OCI-LY7 (cell line): ENCODE measurements at regions not wholly inside any gene's neighbourhood (a gene's known extent, or its start where the extent isn't known, plus 50 kb on each side); places are given as distances from the start of the nearest gene placed in this dataset.

ENCODE experiments used
- CTCF ChIP-seq: fragments of 200-600 bp; sonication (generic); conservative IDR thresholded peaks from 2 replicates; pipeline ENCODE4 v1.5.1; 2014; ENCODE audit warnings: mild to moderate bottlenecking, antibody characterized with exemption, low read length, moderate library complexity, mixed read lengths
- EZH2phosphoT487 ChIP-seq: fragments of 200-600 bp; sonication (generic); IDR thresholded peaks from 2 replicates; pipeline ENCODE4 v1.6.1; 2018; ENCODE audit warnings: low read depth, borderline replicate concordance, mild to moderate bottlenecking, mixed run types, antibody characterized with exemption, low read length, moderate library complexity, mixed read lengths

- TF ChIP-seq CTCF (no peak), EZH2phosphoT487 (no peak)
Observed at GRCh38 chr15:36511594-36511993, 67.8 kb upstream of the CDIN1 start.
